HG03558 (cell line): ENCODE measurements at regions not wholly inside any gene's neighbourhood (a gene's known extent, or its start where the extent isn't known, plus 50 kb on each side); places are given as distances from the start of the nearest gene placed in this dataset.
"Not testable (repeated sequence)": the region's sequence is repeated elsewhere in the genome, so short reads cannot be mapped to it uniquely, and the experiment has no call there.

Source experiments
- ATAC-seq: cut with Tn5 transposase; IDR thresholded peaks from one replicate; pipeline ENCODE4 v1.9.1; 2021; ENCODE audit warnings: moderate number of reproducible peaks; ENCODE audit not compliant: unreplicated experiment; ENCODE audit errors: extremely low read depth

- no peak for ATAC-seq
Observed at GRCh38 chr14:105581551-105582341, 55.4 kb downstream of the TMEM121 start.

DNA sequence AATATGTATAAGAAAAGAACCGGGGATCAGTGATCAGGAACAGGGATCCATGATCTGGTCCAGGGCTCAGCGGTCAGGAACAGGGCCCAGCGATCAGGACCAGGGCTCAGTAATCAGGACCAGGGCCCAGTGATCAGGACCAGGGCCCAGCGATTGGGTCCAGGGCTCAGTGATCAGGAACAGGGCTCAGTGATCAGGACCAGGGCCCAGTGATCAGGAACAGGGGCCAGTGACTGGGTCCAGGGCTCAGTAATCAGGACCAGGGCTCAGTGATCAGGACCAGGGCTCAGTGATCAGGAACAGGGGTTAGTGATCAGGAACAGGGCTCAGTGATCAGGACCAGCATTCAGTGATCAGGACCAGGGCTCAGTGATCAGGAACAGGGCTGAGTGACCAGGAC is 56.3 kb downstream of the TMEM121 start:
- ATAC-seq: no peak

- not testable (repeated sequence) for ATAC-seq
Observed at GRCh38 chr14:105583914-105584313, 57.5 kb downstream of the TMEM121 start.

DNA sequence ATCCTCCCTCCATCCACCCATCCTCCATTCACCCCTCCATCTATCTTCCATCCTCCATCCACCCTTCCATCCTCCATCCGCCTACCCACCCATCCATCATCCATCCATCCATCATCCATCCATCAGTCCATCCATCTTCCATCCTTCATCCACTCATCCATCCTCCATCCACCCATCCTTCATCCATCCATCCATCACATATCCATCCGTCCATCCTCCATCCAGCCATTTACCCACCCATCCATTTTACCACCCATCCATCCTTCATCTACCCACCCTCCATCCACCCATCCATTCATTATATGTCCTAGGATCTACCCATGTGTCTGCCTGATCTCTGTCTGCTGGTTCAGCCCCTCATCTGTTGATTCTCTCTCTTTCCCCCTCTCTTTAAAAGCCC is 58.9 kb downstream of the TMEM121 start:
- ATAC-seq: not testable (repeated sequence)

DNA sequence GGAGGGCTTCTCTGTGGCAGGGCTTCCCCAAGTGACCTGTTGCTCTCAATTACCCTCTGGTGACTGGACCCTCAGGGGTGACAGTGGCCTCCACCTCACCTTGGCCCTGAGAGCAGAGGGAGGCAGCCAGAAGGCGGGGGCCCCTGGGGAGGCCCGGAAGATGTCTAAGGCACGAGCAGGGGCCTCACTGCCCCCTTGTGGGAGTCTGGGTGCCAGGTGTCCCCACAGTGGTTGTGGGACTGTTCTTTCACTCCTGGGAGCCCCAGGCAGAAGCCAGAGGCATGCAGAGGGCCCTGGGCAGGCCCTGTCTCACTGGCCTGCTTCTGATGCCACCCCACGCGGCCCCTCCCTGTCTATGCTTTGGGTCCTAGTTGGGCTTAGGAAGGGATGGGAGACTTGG is 59.3 kb downstream of the TMEM121 start:
- ATAC-seq: not testable (repeated sequence)

DNA sequence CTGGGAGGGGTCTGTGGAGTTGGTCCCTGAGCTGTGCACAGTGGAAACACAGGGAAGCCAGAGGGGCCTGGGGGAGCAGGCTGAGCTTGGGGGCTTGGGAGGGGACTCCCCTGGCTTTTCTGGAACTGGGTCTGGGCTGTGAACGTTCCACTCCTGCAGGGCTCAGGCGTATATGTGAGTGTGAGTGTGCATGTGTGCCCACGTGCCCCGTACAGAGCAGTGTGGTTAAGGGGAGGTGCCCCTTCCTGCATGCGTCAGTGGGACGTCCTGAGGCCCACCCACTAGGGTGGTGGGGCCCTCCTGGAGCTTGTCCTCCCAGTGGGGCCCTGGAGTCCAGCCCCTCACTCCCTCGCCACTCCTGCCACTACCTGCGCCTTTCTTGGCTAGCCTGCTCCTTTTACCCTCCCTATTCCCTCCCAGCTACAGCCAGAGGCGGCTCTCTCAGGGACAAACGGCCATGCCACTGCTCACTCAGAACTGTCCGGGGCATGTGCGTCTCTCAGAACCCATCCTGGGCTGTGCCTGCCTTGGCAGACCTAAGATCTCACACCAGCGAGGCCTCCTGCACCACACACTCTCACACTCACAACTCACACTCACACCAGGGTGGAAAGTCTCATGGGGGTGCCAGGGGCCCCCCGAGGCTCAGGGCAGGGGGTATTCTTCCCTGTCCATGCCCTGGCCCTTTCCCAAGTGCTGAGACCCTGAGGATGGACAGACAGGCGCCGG is 59.9 kb downstream of the TMEM121 start:
- not testable (repeated sequence) for ATAC-seq

- ATAC-seq: not testable (repeated sequence)
Observed at GRCh38 chr14:105587034-105587433, 60.7 kb downstream of the TMEM121 start.

DNA sequence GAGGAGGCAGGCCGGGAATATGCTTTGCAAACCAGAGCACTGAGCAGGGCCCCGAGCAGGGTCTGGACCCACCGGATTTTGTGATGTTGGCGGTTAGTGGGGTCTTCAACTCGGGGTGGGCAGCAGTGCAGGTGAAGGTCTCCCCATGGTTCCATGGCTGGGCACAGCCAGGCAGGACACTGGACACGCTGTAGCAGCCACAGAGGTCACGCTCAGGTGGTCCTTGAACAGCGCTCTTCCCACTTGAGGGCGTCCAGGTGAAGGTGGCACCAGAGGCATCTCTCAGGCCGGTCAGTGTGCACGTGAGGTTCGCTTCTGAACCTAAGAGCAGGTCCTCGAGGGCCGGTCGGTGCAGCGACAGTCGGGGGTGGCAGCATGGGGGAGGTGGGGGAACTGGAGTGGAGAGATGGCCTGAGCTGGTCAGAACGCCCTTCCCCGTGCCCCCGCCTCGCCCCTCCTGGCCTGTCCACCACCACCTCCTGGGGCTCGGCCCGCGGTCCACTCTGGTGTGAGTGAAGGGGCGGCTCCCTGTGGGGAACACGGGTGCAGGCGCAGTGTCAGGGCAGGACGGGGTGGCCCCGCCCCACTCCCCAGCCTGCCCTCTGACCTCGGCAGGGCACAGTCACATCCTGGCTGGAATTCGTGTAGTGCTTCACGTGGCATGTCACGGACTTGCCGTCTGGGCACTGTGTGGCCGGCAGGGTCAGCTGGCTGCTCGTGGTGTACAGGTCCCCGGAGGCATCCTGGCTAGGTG is 61.3 kb downstream of the TMEM121 start:
- not testable (repeated sequence) for ATAC-seq

GRCh38 chr14:105588236-105588860 is 62.0 kb downstream of the TMEM121 start:
- ATAC-seq: no peak

GRCh38 chr14:105589161-105589925 is 63.0 kb downstream of the TMEM121 start:
- ATAC-seq: no peak

- not testable (repeated sequence) for ATAC-seq
Observed at GRCh38 chr14:105589926-105590185, 63.5 kb downstream of the TMEM121 start.

DNA sequence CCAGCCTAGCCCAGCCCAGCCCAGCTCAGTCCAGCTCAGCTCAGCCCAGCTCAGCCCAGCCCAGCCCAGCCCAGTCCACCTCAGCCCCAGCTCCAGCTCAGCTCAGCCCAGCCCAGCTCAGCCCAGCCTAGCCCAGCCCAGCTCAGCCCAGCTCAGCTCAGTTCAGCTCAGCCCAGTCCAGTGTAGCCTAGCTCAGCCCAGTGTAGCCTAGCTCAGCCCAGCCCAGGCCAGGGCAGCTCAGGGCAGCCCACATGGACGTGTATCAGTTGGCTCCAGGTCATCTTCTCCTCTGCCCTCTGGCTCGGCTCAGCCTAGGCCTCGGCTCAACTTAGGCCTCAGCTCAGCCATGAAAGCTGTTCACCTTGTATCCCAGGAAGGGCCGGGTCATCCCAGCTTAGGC is 64.7 kb downstream of the TMEM121 start:
- ATAC-seq: no peak

DNA sequence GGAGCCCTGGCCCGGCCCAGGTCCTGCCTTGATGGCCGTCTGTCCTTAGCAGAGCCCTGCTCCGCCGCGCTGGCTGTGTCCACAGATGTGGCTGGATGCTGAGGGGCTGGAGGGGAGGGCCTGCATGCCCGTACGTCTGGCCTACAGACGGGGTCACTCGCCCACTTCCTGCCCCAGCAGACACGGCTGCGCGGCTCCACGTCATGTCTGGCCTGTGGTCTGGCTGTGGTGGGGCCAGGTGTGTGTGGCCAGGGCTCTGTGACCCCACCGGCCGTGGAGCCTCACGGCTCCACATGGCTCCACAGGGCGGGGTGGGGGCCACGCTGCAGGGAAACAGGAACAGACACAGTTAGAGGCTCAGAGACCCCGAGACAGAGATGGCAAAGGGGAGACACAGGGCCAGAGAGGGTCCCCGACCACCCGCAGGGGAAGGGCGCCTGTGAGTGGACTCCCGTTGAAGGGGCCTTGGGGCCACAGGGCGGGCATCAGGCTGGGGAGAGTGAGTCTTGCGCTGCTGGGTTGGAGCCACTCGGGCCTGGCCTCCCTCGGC is 65.5 kb downstream of the TMEM121 start:
- ATAC-seq: not testable (repeated sequence)

- ATAC-seq: not testable (repeated sequence)
Observed at GRCh38 chr14:105592646-105593045, 66.3 kb downstream of the TMEM121 start.

GRCh38 chr14:105595346-105595745 is 69.0 kb downstream of the TMEM121 start:
- ATAC-seq: not testable (repeated sequence)

GRCh38 chr14:105596374-105596773 is 70.0 kb downstream of the TMEM121 start:
- ATAC-seq: not testable (repeated sequence)

DNA sequence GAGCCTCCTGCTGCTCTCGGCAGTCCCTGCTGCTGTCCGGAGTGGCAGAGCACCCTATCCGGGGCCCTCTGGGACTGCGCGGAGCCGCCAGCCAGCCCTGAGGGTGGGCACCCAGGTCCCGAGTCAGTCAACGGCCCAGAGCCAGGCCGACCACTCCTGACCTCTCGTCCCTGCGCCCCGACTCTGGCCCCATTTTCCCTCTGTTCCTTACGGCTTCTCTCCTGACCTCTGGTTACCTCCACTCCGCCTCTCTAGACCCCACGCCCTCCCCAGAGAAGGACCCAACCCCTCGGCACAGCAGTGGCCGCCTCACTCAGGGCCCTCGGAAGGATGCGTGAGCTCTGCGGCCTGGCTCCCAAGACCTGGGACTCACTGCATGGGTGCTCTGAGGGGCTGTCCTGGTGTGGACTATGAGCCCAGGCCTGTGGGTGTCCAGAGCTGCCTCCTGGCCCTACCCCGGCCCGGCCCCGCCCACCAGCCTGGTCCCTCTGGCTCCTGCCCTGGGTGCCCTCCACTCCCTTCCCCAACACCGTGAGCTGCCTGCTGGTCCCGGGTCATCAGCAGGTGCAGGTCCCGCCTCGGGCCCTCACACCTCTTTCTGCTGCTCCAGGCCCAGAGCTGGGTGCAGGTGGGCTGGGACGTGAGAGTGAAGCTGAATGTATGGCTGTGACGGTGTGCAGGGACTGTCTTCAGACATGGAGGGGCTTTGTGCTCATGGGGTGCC is 71.8 kb downstream of the TMEM121 start:
- ATAC-seq: not testable (repeated sequence)

GRCh38 chr14:105598925-105599586 is 72.7 kb downstream of the TMEM121 start:
- not testable (repeated sequence) for ATAC-seq
